ENCODE measurements at regions not wholly inside any gene's neighbourhood (a gene's known extent, or its start where the extent isn't known, plus 50 kb on each side); places are given as distances from the start of the nearest gene placed in this dataset.
"Not testable (repeated sequence)": the region's sequence is repeated elsewhere in the genome, so short reads cannot be mapped to it uniquely, and the experiment has no call there.

- no peak for TF ChIP-seq MYC (IDR thresholded peaks at IDR 0.05; ENCODE audit: low read depth, low read length)
- TF ChIP-seq, protein P1, sequence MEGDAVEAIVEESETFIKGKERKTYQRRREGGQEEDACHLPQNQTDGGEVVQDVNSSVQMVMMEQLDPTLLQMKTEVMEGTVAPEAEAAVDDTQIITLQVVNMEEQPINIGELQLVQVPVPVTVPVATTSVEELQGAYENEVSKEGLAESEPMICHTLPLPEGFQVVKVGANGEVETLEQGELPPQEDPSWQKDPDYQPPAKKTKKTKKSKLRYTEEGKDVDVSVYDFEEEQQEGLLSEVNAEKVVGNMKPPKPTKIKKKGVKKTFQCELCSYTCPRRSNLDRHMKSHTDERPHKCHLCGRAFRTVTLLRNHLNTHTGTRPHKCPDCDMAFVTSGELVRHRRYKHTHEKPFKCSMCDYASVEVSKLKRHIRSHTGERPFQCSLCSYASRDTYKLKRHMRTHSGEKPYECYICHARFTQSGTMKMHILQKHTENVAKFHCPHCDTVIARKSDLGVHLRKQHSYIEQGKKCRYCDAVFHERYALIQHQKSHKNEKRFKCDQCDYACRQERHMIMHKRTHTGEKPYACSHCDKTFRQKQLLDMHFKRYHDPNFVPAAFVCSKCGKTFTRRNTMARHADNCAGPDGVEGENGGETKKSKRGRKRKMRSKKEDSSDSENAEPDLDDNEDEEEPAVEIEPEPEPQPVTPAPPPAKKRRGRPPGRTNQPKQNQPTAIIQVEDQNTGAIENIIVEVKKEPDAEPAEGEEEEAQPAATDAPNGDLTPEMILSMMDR (IDR thresholded peaks at IDR 0.05; ENCODE audit: low read depth, low read length) = no peak
- no peak for TF ChIP-seq MAX (IDR thresholded peaks at IDR 0.05; ENCODE audit: low read depth, low read length)
- no peak for TF ChIP-seq POLR2A (IDR thresholded peaks at IDR 0.05; ENCODE audit: extremely low read depth, insufficient read length)
- no peak overlapping the region for H3K4me3 ChIP-seq (ENCODE audit: low read depth, low read length)
- DNase-seq (ENCODE audit: low read depth) = no peak
Measured at GRCh38 chr14:106789318-106789717, 1262.9 kb downstream of the TMEM121 start.

- TF ChIP-seq, protein P1 (IDR thresholded peaks at IDR 0.05; ENCODE audit: low read depth, low read length) = peak; percentile 84
- TF ChIP-seq MAX (IDR thresholded peaks at IDR 0.05; ENCODE audit: low read depth, low read length) = 0 out of 2 replicates have a peak, but pooled peaks have one; percentile 17
- TF ChIP-seq MYC (IDR thresholded peaks at IDR 0.05; ENCODE audit: low read depth, low read length) = no peak
- TF ChIP-seq POLR2A (IDR thresholded peaks at IDR 0.05; ENCODE audit: extremely low read depth, insufficient read length) = no peak
- peak; percentile 72 for DNase-seq (ENCODE audit: low read depth)
- no peak overlapping the region for H3K4me3 ChIP-seq (ENCODE audit: low read depth, low read length)
Measured at GRCh38 chr14:106790189-106791036, 1264.0 kb downstream of the TMEM121 start.

GRCh38 chr14:106792543-106792942 lies 1266.2 kb downstream of the TMEM121 start:
- TF ChIP-seq POLR2A (IDR thresholded peaks at IDR 0.05; ENCODE audit: extremely low read depth, insufficient read length) = no peak
- TF ChIP-seq MAX (IDR thresholded peaks at IDR 0.05; ENCODE audit: low read depth, low read length) = no peak
- TF ChIP-seq, protein P1 (IDR thresholded peaks at IDR 0.05; ENCODE audit: low read depth, low read length) = no peak
- TF ChIP-seq MYC (IDR thresholded peaks at IDR 0.05; ENCODE audit: low read depth, low read length) = no peak
- no peak overlapping the region for H3K4me3 ChIP-seq (ENCODE audit: low read depth, low read length)
- DNase-seq (ENCODE audit: low read depth) = no peak

GRCh38 chr14:106798166-106798565 lies 1271.8 kb downstream of the TMEM121 start:
- not testable (repeated sequence) for DNase-seq (ENCODE audit: low read depth); H3K4me3 ChIP-seq (ENCODE audit: low read depth, low read length)

GRCh38 chr14:106802413-106803364 lies 1276.3 kb downstream of the TMEM121 start:
- DNase-seq (ENCODE audit: low read depth) = peak; percentile 15
- no peak for TF ChIP-seq MYC (IDR thresholded peaks at IDR 0.05; ENCODE audit: low read depth, low read length)
- TF ChIP-seq, protein P1 (IDR thresholded peaks at IDR 0.05; ENCODE audit: low read depth, low read length) = peak; percentile 24
- H3K4me3 ChIP-seq (ENCODE audit: low read depth, low read length) = no peak overlapping the region

DNA sequence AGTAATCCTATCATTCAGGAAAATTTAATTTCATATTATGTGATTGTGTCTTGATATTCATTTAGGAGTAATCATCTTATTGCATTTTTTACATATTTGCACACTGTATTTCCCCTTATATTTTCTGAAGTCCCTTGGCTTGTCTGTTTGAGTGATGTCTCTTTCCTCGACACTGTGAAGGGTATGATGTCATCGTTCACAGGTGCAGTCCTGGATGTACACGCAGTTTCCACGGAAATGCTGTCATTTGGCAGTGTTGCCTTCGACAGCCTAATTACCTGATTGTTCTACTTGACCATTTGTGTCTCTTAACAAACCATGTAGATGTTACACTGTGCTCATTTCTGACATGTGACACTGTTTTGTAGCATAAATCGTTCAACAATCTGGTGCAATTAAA lies 1277.0 kb downstream of the TMEM121 start:
- TF ChIP-seq POLR2A (IDR thresholded peaks at IDR 0.05; ENCODE audit: extremely low read depth, insufficient read length) (no peak), MAX (IDR thresholded peaks at IDR 0.05; ENCODE audit: low read depth, low read length) (no peak), MYC (IDR thresholded peaks at IDR 0.05; ENCODE audit: low read depth, low read length) (no peak)
- TF ChIP-seq, protein P1 (IDR thresholded peaks at IDR 0.05; ENCODE audit: low read depth, low read length) = no peak
- no peak overlapping the region for H3K4me3 ChIP-seq (ENCODE audit: low read depth, low read length)
- DNase-seq (ENCODE audit: low read depth) = no peak

Measured in NB4 (cell line).